HL-60 (cell line): ENCODE measurements at regions not wholly inside any gene's neighbourhood (a gene's known extent, or its start where the extent isn't known, plus 50 kb on each side); places are given as distances from the start of the nearest gene placed in this dataset.

Experiments used
- CTCF ChIP-seq: IDR thresholded peaks from one replicate; pipeline ENCODE4 v1.5.1; 2011; ENCODE audit warnings: low read length, control low read depth, inconsistent platforms; ENCODE audit not compliant: insufficient read depth
- GABPA ChIP-seq: IDR thresholded peaks from 2 replicates; pipeline ENCODE4 v1.6.1; 2012; ENCODE audit warnings: low read depth
- POLR2AphosphoS5 ChIP-seq: IDR thresholded peaks from 2 replicates; pipeline ENCODE4 v1.6.1; 2012; ENCODE audit warnings: low read depth
- REST ChIP-seq: IDR thresholded peaks from 2 replicates; pipeline ENCODE4 v1.6.1; 2012; ENCODE audit warnings: low read depth; ENCODE audit not compliant: insufficient replicate concordance

GRCh38 chr12:90710711-90711110 is 244.3 kb downstream of the CCER1 start:
- TF ChIP-seq CTCF (no peak), REST (no peak), POLR2AphosphoS5 (no peak), GABPA (no peak)
